ENCODE measurements at regions not wholly inside any gene's neighbourhood (a gene's known extent, or its start where the extent isn't known, plus 50 kb on each side); places are given as distances from the start of the nearest gene placed in this dataset.

DNA sequence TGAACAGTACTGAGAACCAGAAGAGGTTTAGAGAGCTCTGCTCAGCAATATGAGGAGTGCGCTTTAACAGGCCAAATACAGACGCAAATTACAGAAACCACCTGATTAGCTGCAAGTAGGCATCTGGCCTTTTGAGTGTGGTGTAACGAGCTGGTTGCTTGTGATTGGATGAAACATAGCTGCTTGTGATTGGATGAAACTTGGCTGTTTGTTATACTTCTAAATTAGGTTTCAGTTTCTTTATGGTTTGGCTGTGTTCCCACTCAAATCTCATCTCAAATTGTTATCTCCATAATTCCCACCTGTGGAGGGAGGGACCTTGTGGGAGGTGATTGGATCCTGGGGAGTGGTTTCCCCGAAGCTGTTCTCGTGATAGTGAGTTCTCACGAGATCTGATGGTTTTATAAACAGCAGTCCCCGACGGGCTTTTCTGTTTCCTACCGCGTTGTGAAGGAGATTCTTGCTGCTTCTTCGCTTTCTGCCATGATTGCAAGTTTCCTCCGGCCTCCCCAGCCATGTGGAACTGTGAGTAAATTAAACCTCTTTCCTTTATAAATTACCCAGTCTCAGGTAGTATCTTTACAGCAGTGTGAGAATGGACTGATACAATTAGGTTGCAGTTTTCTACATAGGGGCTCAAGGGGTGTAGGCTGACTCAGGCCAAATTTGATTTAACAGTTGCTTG is 655.9 kb upstream of the MAN1A1 start:
- CTCF ChIA-PET, result interaction anchor here (0.6 kb wide), 1 partner anchor 662 kb away, joined by 3 read pairs; no protein-coding TSS in a partner anchor
- Mint-ChIP-seq H3K27ac (no peak overlapping the region), H3K36me3 (0 out of 2 replicates have a peak, but pooled peaks cover 3% of the 10 kb centered on the region), H3K4me3 (peak overlapping the region; percentile 34), H3K4me1 (no peaks in the 10 kb centered on the region), H3K27me3 (ENCODE audit: low read depth) (no peaks in the 10 kb centered on the region), H3K9me3 (peaks cover 8% of the 10 kb centered on the region)
- no peak for TF ChIP-seq NFYB (CRISPR knock-in tag; conservative IDR thresholded peaks at IDR 0.05; ENCODE audit: low read depth)
- no peak for TF ChIP-seq TEAD1 (CRISPR knock-in tag; IDR thresholded peaks at IDR 0.05)
- TF ChIP-seq KAT7 (CRISPR knock-in tag; IDR thresholded peaks at IDR 0.05; ENCODE audit: borderline replicate concordance), result no peak
- no peak for TF ChIP-seq ZNF138 (CRISPR knock-in tag; conservative IDR thresholded peaks at IDR 0.05)
- TF ChIP-seq SOX15 (CRISPR knock-in tag; IDR thresholded peaks at IDR 0.05), result no peak
- no peak for TF ChIP-seq GABPB1 (CRISPR knock-in tag; IDR thresholded peaks at IDR 0.05)
- no peak for TF ChIP-seq PREB (CRISPR knock-in tag; IDR thresholded peaks at IDR 0.05; ENCODE audit: borderline replicate concordance)
- no peak for TF ChIP-seq JAZF1 (CRISPR knock-in tag; IDR thresholded peaks at IDR 0.05)
- TF ChIP-seq ERG (CRISPR knock-in tag; IDR thresholded peaks at IDR 0.05), result no peak
- no peak for TF ChIP-seq FOXP4 (CRISPR knock-in tag; IDR thresholded peaks at IDR 0.05)
- TF ChIP-seq IRF1 (CRISPR knock-in tag; IDR thresholded peaks at IDR 0.05), result no peak
- no peak for TF ChIP-seq ZNF317 (CRISPR knock-in tag; IDR thresholded peaks at IDR 0.05; ENCODE audit: borderline replicate concordance, low read depth)
- no peak for TF ChIP-seq NR3C1 (CRISPR knock-in tag; conservative IDR thresholded peaks at IDR 0.05; ENCODE audit: low read depth)
- DNase-seq (ENCODE audit: low spot score) (no peak), ATAC-seq (no peak; the same call in 1 of the 2 replicates)
- POLR2A ChIA-PET, result no interaction called here

GRCh38 chr6:119986934-119987549 is 637.5 kb upstream of the MAN1A1 start:
- TF ChIP-seq ZNF396 (CRISPR knock-in tag; IDR thresholded peaks at IDR 0.05; ENCODE audit: borderline replicate concordance) (no peak), GABPB1 (CRISPR knock-in tag; IDR thresholded peaks at IDR 0.05) (peak; percentile 48; the same call in 1 of the 2 replicates)
- ChIA-PET POLR2A (no interaction called here), CTCF (no interaction called here)
- Mint-ChIP-seq H3K36me3 (no peaks in the 10 kb centered on the region), H3K9me3 (no peaks in the 10 kb centered on the region), H3K27ac (no peak overlapping the region), H3K4me3 (no peak overlapping the region), H3K27me3 (ENCODE audit: low read depth) (no peaks in the 10 kb centered on the region), H3K4me1 (no peaks in the 10 kb centered on the region)
- ATAC-seq (peak; percentile 89), DNase-seq (ENCODE audit: low spot score) (no peak)

DNA sequence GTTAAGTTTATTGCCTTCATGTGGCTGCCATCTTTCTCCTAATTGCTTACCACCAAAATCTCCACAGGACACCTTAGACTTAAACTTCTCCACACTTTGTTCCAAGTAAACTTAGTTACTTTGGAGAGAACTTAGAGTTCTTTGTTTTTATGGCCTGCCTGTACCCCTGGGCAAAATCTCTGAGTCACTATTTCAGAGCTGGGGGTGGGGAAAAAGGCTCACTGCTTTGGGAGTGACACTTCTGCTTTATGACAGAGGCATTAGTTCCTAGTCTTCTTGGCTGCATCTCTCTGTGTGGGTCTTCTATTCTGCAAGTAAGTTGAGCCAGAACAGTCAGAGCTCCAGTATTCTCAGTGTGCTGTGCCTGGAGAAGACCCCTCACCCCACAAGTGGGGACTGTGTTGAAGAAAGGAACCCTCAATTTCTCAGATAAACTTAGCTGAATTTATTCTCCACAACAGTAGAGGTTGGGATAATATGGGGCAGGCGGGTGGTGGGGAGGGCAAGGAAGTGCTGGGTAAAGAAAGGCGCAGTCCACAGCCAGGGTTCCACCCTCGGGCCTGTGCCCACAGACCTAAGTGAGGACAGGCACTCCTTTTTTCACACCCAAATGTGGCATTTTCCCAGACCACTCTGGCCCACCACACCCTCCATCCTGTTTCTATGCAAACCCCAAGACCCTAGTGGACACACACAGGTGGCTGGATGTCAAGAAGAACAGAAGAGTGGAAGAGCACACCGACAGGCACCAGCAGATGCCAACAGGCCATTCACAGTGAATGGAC is 636.6 kb upstream of the MAN1A1 start:
- no peaks in the 10 kb centered on the region for H3K27me3 Mint-ChIP-seq (ENCODE audit: low read depth)
- H3K9me3 Mint-ChIP-seq, result no peaks in the 10 kb centered on the region
- ChIA-PET CTCF (no interaction called here), POLR2A (no interaction called here)
- ATAC-seq (no peak), DNase-seq (ENCODE audit: low spot score) (no peak)
- H3K36me3 Mint-ChIP-seq, result no peaks in the 10 kb centered on the region
- no peak overlapping the region for H3K4me3 Mint-ChIP-seq
- H3K4me1 Mint-ChIP-seq, result no peaks in the 10 kb centered on the region
- no peak overlapping the region for H3K27ac Mint-ChIP-seq
- TF ChIP-seq E2F4 (CRISPR knock-in tag; IDR thresholded peaks at IDR 0.05; ENCODE audit: borderline replicate concordance, low read depth) (no peak), SOX15 (CRISPR knock-in tag; IDR thresholded peaks at IDR 0.05) (no peak), PRRX2 (CRISPR knock-in tag; IDR thresholded peaks at IDR 0.05) (no peak), ZNF671 (CRISPR knock-in tag; IDR thresholded peaks at IDR 0.05) (no peak), ZNF317 (CRISPR knock-in tag; IDR thresholded peaks at IDR 0.05; ENCODE audit: borderline replicate concordance, low read depth) (no peak), TCF7 (CRISPR knock-in tag; IDR thresholded peaks at IDR 0.05; ENCODE audit: low read depth) (no peak), ZNF121 (CRISPR knock-in tag; IDR thresholded peaks at IDR 0.05) (no peak), ETV6 (CRISPR knock-in tag; IDR thresholded peaks at IDR 0.05) (no peak), PREB (CRISPR knock-in tag; IDR thresholded peaks at IDR 0.05; ENCODE audit: borderline replicate concordance) (no peak), TP53 (CRISPR knock-in tag; IDR thresholded peaks at IDR 0.05) (no peak)
- TF ChIP-seq, protein P1, sequence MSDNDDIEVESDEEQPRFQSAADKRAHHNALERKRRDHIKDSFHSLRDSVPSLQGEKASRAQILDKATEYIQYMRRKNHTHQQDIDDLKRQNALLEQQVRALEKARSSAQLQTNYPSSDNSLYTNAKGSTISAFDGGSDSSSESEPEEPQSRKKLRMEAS (CRISPR knock-in tag; IDR thresholded peaks at IDR 0.05), result no peak
